OCI-LY1 (cell line): ENCODE measurements at regions not wholly inside any gene's neighbourhood (a gene's known extent, or its start where the extent isn't known, plus 50 kb on each side); places are given as distances from the start of the nearest gene placed in this dataset.

Experiments
- EZH2 ChIP-seq: fragments of 200-600 bp; sonication (generic), shearing (Covaris generic); IDR thresholded peaks from 2 replicates; pipeline ENCODE4 v1.8.0; 2017; ENCODE audit warnings: borderline replicate concordance, mixed run types, mild to moderate bottlenecking, antibody characterized with exemption, low read length, moderate library complexity, mixed read lengths
- TF ChIP-seq, protein P1 (sequence below): fragments of 200-600 bp; sonication (generic), shearing (Covaris generic); IDR thresholded peaks from 2 replicates; pipeline ENCODE4 v1.5.1; 2017; ENCODE audit warnings: mild to moderate bottlenecking, antibody characterized with exemption, low read length, moderate library complexity, mixed read lengths

DNA sequence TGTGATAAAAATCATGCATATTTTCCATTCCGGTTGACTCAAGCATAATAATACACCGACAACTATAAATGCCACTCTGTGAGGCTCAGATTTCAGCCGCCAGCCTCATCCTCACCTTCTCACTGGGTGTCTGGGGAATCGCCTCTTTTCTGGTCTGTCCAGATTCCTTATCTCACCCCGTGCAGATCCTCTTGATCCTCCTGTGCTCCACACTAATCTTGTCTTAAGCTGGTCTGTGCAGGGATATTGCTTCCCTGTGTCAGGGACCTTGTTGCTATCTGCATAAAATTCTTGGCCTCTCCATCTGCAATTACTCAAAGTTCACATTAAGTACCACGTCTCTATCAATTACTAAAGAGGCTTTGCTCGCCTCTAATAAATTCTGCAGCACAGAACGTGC lies 116.6 kb upstream of the SPACA7 start:
- TF ChIP-seq, protein P1, sequence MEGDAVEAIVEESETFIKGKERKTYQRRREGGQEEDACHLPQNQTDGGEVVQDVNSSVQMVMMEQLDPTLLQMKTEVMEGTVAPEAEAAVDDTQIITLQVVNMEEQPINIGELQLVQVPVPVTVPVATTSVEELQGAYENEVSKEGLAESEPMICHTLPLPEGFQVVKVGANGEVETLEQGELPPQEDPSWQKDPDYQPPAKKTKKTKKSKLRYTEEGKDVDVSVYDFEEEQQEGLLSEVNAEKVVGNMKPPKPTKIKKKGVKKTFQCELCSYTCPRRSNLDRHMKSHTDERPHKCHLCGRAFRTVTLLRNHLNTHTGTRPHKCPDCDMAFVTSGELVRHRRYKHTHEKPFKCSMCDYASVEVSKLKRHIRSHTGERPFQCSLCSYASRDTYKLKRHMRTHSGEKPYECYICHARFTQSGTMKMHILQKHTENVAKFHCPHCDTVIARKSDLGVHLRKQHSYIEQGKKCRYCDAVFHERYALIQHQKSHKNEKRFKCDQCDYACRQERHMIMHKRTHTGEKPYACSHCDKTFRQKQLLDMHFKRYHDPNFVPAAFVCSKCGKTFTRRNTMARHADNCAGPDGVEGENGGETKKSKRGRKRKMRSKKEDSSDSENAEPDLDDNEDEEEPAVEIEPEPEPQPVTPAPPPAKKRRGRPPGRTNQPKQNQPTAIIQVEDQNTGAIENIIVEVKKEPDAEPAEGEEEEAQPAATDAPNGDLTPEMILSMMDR = no peak
- TF ChIP-seq EZH2 = no peak
